GM12878 (cell line): ENCODE measurements at regions not wholly inside any gene's neighbourhood (a gene's known extent, or its start where the extent isn't known, plus 50 kb on each side); places are given as distances from the start of the nearest gene placed in this dataset.
"Not testable (repeated sequence)": the region's sequence is repeated elsewhere in the genome, so short reads cannot be mapped to it uniquely, and the experiment has no call there.

Source experiments
- ATAC-seq: fragments of 200-7000 bp; cut with Tn5 transposase; 3 replicates; pipeline ENCODE4 v1.9.1; 2020; ENCODE audit warnings: mild to moderate bottlenecking, moderate library complexity
- BruUV-seq: library from RNA; stranded (reverse); fragments of 400-500 nt; replicated peaks from 2 replicates; lab custom pipeline; 2021; lab: Mats Ljungman, UMichigan
- CTCF ChIA-PET: fragments of 300-600 bp; sonication (Branson Sonifier 250); formaldehyde crosslinking; extraction: SDS; loops from one replicate; lab custom pipeline; 2021; ENCODE audit warnings: inconsistent platforms; lab: Yijun Ruan, JAX
- POLR2A ChIA-PET: fragments of 350-600 bp; formaldehyde crosslinking; extraction: SDS; loops from one replicate; lab custom pipeline; 2021; ENCODE audit warnings: inconsistent platforms; lab: Charles Lee
- RAD21 ChIA-PET: fragments of 300-600 bp; sonication (Branson Sonifier 250); formaldehyde crosslinking; loops from one replicate; lab custom pipeline; 2023; ENCODE audit warnings: antibody characterized with exemption; ENCODE audit not compliant: unreplicated experiment; lab: Charles Lee
- SMC1A ChIA-PET: fragments of 300-600 bp; sonication (Branson Sonifier 250); formaldehyde crosslinking; loops from one replicate; lab custom pipeline; 2023; ENCODE audit not compliant: unreplicated experiment, uncharacterized antibody; lab: Charles Lee
- DNase-seq: peaks from one replicate; pipeline ENCODE4 v3.0.0-alpha.2; 2011; ENCODE audit warnings: low read depth, low spot score
- FAIRE-seq: peaks from 3 replicates; lab custom pipeline; 2011; peaks lifted over from hg19 to GRCh38; lab: Jason Lieb, UNC
- H2AFZ ChIP-seq: 2 replicates; pipeline ENCODE4 v1.6.0; 2011; ENCODE audit warnings: low read depth, low read length, control low read depth; ENCODE audit not compliant: control insufficient read depth
- H3K27ac ChIP-seq: 2 replicates; pipeline ENCODE4 v1.5.1; 2011; ENCODE audit warnings: control low read depth; ENCODE audit not compliant: control insufficient read depth, insufficient read depth
- H3K27me3 ChIP-seq, 2 experiments: replicated peaks in 1 of 2; 2 replicates each; pipeline versions ENCODE4 v1.6.0 to v1.6.1; 2011; ENCODE audit warnings: low read length in 1 of 2; ENCODE audit not compliant: control insufficient read depth in 2 of 2, insufficient read depth in 2 of 2
- H3K36me3 ChIP-seq, 2 experiments: 2 replicates each; pipeline ENCODE4 v1.5.1; 2011; ENCODE audit warnings: low read length in 1 of 2; ENCODE audit not compliant: control insufficient read depth in 2 of 2, insufficient read depth in 2 of 2
- H3K4me1 ChIP-seq: 2 replicates; pipeline ENCODE4 v1.6.1; 2011; ENCODE audit warnings: mild to moderate bottlenecking, low read length, moderate library complexity, mixed read lengths; ENCODE audit not compliant: control insufficient read depth, insufficient read depth
- H3K4me2 ChIP-seq: 2 replicates; pipeline ENCODE4 v1.6.0; 2011; ENCODE audit warnings: control low read depth; ENCODE audit not compliant: control insufficient read depth, insufficient read depth
- H3K4me3 ChIP-seq: fragments of 200-600 bp; sonication (generic); 2 replicates; pipeline ENCODE4 v1.5.1; 2016
- H3K79me2 ChIP-seq: 2 replicates; pipeline ENCODE4 v1.6.0; 2011; ENCODE audit warnings: low read length; ENCODE audit not compliant: control insufficient read depth, insufficient read depth
- H3K9ac ChIP-seq: 2 replicates; pipeline ENCODE4 v1.8.0; 2011; ENCODE audit warnings: low read length, control low read depth, mixed read lengths; ENCODE audit not compliant: control insufficient read depth, insufficient read depth
- H3K9me3 ChIP-seq: replicated peaks from 3 replicates; pipeline ENCODE4 v1.5.1; 2011; ENCODE audit warnings: mild to moderate bottlenecking, low read length; ENCODE audit not compliant: control insufficient read depth, insufficient read depth
- H4K20me1 ChIP-seq: 2 replicates; pipeline ENCODE4 v1.6.0; 2011; ENCODE audit not compliant: control insufficient read depth, insufficient read depth
- WGBS: methylation state at CpG from one replicate; pipeline ENCODE4 v1.1.6; 2016; ENCODE audit warnings: low lambda C conversion rate; ENCODE audit not compliant: insufficient replicate concordance, insufficient coverage; ENCODE audit errors: missing lambda C conversion rate; 5-methylcytosine and 5-hydroxymethylcytosine counted together
- in situ Hi-C: fragments of 300-500 bp; cut with MboI; formaldehyde crosslinking; loops from 9 replicates; pipeline ENCODE4 v1.14.3; 2018; ENCODE audit warnings: mixed read lengths
- intact Hi-C: fragments of 100-400 bp; cut with micrococcal nuclease; formaldehyde crosslinking; loops from one replicate; pipeline ENCODE4 v1.14.2; 2022; ENCODE audit not compliant: unreplicated experiment

DNA sequence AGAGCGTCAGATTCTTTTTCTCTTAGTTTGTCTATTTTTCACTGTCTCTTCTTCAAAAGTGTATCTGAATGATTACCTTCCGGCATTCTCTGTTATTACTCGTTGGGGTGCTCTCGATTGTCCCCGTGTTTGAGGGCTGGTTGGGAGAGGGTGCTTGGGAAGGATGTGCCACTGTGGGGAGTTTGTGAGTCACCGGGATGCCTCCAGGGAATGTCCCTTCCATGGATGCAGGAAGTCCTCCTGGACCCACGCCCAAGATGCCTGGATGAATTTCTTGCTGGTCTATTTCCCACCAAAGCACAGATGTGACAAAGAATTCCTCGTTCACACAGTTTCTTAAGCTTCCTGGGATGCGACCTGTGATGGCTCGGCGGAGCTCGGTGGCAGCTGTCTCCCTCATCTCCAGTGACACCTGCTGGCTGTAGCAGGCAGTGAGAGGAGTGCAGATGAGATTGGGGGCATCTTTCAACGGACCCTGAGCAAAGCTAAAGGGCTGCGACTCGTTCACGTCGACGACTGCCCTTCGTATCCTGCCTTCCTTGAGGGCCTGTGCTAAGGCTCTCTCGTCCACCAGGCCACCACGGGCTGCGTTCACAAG lies 2895.1 kb upstream of the TPTE start:
- H3K4me2 ChIP-seq, CTCF ChIA-PET, H2AFZ ChIP-seq, BruUV-seq, H3K4me1 ChIP-seq, intact Hi-C loops, H4K20me1 ChIP-seq, SMC1A ChIA-PET, DNase-seq, H3K27me3 ChIP-seq, H3K9me3 ChIP-seq, H3K79me2 ChIP-seq, RAD21 ChIA-PET, H3K4me3 ChIP-seq, FAIRE-seq, H3K27ac ChIP-seq, H3K36me3 ChIP-seq, H3K9ac ChIP-seq, POLR2A ChIA-PET, in situ Hi-C loops: not testable (repeated sequence)
- WGBS, result no CpG with 5 or more reads among the region's 22 CpGs
- ATAC-seq, result peak; percentile 73
